NCI-H748 (cell line): ENCODE measurements at regions not wholly inside any gene's neighbourhood (a gene's known extent, or its start where the extent isn't known, plus 50 kb on each side); places are given as distances from the start of the nearest gene placed in this dataset.

Experiments
- DNase-seq: peaks from one replicate; lab custom pipeline; 2025; ENCODE audit not compliant: unreplicated experiment; lab: John Stamatoyannopoulos, UW

- no peak for DNase-seq
Measured at GRCh38 chr2:228864131-228864530, 407.0 kb downstream of the PID1 start.

GRCh38 chr2:228860601-228861285 lies 410.3 kb downstream of the PID1 start:
- DNase-seq: no peak

DNA sequence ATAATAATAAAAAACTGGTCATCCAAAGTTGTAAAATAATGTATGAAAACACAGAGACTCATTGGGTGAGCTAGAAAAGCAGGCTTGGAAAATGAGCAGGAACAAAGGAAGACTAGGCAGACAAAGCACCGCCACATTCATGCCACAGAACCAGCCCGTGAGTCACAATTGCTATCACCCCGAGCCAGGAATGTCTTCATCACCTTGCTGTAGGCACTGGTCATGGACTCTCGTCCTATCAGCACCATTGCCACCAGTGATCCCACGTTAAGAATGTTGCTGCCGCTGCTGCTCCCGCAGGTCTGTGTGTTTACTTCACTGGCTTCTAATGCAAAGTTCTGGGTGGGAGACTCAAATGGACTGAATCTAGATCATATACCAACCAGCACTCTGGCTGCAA lies 417.9 kb downstream of the PID1 start:
- DNase-seq: no peak

DNA sequence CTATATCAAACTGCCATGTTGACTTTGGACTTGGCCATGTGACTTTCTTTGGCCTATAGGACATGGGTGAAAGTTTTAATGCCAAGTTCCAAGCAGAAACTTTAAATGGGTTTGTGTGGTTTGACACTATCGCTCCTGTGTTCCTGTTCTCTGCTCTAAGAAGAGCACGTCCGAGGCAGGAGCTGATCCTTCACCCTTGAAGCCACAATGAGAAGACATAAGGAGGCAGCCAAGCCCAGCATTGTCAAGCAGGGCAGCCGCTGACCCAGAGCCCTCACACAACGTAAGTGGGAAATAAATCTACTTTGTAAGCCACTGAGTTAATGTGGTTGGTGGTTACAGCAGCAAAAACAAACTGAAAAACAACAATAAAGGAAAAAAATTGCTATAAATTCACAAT lies 422.4 kb downstream of the PID1 start:
- no peak for DNase-seq

DNA sequence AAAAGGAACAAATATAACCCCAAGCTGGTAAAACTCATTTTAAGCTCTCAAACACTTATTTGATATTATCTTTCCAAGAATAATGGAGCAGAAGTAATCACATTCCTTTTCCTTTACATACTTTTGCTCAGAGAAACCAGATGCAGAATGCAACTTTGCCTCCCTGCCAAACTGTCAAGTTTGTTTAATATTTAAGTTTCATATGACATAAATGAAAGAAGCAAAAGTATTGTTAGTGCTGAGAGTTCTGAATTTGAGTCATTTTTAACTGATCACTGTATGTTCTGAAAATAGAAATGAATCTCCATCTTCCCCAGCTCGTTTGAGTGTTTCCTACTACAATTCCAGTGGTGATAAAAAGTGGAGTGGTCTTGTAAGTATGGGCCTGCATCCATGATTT lies 423.4 kb downstream of the PID1 start:
- DNase-seq: no peak

DNA sequence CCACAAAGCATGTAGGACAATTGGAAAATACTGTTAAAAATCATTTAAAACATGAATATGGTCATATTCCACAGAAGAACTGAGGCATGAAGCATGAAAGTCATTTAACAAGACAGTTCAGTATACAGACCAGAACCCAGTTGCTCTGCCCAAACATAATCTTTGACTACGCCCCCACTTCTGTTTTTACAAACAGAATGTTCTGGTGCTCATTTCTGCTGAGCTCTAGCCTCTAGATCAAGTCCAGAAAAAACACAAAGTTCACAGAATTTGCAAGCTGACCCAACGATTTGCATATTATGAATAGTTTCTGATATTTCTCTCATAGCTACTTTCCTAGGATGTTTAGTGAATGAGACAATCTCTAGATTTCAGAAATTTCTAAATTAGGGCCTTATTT lies 424.9 kb downstream of the PID1 start:
- no peak for DNase-seq

DNA sequence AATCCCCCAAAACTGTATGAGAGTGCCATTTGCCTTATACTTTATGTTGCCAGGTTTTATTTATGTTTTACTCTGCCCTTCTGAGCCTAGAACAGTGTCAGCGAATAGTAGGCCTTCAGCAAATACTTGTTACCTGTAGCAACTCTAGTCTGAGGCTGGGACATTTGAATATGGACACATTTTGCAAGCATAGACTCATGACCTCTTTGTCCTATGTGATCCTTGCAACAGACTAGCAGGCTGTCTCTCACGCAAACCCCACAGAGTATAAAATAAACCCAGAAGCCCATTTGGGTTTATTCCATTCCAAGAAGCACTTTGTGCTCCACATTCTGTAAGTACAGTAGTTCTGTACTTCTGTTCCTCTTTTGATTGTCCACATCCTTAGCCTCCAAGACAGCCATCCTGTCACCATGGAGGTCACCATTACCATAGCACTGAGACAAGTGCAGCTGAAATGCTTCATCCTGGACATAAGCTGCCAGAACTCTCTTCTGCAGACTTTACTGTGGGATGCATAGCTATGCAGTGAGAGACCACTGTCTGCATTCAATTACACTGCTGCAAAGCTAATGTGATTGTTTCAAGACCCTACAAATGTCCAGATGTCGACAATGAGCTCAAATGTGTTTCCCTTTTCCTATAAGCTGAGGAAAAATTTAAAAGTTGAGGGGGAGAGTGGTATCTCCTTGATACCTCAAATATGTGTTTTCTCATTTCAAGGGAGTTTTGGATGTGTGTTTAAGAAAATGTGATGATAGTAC lies 425.7 kb downstream of the PID1 start:
- no peak for DNase-seq

DNA sequence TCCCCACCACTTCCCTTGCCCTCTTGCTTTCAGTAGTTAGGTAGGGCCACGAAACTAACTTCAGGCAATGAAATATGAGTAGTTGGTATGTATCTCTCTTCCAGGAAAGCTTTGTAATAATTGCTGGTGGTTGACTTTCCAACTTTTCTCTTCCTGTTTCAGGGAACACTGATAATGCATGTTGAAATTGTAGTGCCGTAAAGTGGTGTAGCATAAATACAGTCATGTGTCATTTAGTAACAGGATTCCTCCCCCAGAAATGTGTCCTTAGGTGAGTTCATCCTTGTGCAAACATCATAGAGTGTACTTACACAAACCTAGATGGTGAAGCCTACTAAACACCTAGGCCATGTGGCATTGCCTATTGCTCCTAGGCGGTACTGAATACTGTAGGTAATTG lies 429.2 kb downstream of the PID1 start:
- DNase-seq: peak; percentile 45

DNA sequence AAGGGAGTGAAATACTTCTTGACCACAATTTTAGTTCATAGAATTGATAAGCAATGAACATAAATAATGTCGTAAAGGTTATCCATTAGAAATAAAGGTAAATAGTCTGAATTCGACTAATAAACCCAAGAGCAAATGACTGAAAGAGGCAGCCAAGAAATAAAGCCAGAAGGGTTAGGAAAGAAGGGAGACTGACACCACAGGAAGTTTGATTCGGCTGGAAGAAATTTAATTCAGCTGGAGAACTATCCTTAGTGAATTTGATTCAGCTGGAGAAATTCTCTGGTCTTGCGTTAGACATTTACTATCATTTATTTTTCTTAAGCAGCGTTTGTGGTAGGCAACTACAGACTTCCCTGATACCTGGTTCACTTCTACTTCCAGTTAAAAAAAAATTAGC lies 429.6 kb downstream of the PID1 start:
- DNase-seq: no peak

DNA sequence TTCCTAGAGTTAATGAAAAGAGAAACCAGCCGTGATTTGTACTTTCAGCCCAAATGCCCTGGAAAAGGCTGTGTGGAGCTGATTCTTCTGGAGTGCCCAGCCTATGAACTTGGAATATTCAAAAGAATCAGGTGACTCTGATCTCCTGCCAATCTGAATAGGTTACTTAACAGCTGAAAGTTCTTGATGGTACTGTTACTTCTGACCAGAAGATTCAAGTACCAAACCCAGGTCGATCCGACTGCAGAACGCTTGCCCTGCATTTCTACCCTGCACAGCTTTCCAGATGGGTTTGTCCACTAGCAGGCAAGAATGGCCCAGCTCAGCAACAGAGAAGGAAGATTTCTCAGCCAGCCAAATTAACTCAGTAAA lies 430.4 kb downstream of the PID1 start:
- no peak for DNase-seq

DNA sequence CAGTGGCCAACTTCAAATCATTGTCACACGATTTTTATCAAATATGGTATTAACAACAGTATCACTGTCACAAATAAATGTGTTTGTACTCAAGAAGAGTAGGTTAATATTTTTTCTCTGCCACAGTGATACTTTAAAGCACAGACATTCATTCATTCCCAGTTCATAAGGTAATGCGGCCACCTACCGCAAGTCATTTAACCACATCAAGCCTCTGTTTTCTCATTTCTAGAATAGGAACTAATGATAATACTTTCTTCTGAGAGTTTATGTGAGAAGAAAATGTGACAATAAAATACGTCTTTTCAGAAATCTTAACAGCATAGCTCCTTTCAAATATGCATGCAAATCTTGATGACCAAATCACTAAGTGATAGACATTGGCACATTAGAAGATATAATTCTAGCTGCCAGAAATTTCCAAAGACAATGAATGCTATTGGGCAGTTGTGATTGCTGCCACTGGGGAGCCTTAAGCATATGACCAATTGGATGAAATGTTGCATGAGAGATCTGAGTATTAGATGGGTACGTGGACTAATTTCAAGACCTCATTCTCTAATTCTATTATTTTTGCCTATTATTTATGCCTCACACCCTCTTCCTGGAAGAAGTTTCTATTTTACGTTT lies 430.9 kb downstream of the PID1 start:
- DNase-seq: no peak

GRCh38 chr2:228839421-228839876 lies 431.6 kb downstream of the PID1 start:
- DNase-seq: no peak

DNA sequence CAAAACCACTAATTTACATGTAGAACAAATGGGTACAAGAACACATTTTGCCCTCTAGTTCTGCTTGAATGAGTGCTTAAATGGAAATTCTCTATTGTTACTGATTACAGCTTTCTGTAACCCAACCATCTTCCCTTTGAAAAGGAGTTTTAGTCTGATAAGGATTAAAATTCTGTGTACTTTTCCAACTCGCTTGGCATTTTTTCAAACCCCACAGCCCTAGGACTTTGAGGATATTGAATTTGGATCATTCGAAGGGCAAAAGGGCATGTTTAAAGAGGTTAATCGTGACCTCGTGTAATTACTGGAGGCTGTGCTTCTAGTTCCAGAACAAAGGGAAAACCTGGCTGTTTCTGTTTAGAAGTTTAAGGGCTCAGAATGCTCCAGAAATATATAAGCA lies 432.3 kb downstream of the PID1 start:
- peak; percentile 72 for DNase-seq

DNA sequence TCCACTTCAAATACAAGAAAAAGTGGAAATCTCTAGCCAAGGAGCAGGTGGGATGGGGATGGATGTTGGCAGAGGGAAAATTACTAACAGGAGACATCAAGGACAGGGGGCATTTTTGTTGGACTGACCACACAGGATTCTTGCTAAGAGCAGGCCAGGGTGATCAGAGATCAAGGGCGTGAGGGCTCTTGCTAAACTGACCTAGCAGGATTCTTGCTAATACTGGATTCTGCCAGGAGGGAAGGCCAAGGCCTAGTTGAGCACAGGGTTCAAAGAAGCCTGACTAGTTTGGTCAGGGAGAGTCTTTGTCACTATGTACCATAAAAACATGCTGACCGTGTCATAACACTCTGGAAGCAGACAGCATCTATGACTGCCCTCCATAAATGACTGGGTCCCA lies 442.7 kb downstream of the PID1 start:
- DNase-seq: no peak

- no peak for DNase-seq
Measured at GRCh38 chr2:228827056-228827700, 443.9 kb downstream of the PID1 start.

DNA sequence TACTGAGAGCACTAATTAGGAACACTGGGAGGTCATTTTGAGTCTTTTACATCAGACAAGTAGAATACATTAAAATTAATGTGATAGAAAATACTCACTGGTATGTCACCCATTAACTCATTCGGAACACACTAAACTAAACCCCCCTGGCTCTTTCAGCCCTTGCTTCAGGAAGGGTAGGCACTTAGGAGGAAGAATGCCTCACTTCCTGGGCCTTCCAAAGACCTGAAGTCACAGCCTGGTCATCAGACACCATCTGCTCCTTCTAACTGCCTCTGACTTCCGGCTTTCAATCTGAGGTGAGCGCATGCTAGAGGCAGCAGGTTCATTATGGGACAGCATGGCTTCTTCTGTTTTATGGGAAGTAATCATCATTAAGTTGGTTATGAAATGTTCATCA lies 451.4 kb downstream of the PID1 start:
- DNase-seq: no peak

- no peak for DNase-seq
Measured at GRCh38 chr2:228802181-228803071, 468.7 kb downstream of the PID1 start.

DNA sequence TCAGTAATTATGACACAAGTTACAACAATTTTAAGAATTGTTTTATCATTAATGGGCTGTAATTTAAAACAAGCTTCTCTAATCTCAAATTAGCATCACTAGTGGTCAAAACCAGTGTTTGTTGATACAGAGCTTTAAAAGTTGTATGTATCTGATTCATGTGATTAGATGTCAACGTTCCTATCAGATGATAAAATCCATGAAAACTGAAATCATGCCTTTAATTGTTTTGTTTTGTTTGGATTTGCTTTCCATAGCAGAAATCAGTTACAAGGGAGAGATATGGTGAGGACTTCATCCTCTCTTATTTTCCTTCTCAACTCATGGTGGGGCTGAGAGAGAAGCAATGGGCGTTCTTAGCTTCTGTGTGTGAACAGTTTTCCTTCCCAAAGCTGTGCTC lies 469.6 kb downstream of the PID1 start:
- no peak for DNase-seq

GRCh38 chr2:228799208-228799588 lies 471.9 kb downstream of the PID1 start:
- DNase-seq: no peak

GRCh38 chr2:228798458-228799207 lies 472.5 kb downstream of the PID1 start:
- DNase-seq: no peak
